Fibroblast of villous mesenchyme (primary cell): ENCODE measurements at regions not wholly inside any gene's neighbourhood (a gene's known extent, or its start where the extent isn't known, plus 50 kb on each side); places are given as distances from the start of the nearest gene placed in this dataset.

Experiments used
- DNase-seq: peaks from one replicate; pipeline ENCODE4 v3.0.0-alpha.2; 2010; ENCODE audit warnings: low read depth
- H3K4me3 ChIP-seq: 2 replicates; pipeline ENCODE4 v1.5.1; 2011; ENCODE audit warnings: low read depth, mild to moderate bottlenecking, low read length
- TF ChIP-seq, protein P1 (sequence below): IDR thresholded peaks from 2 replicates; pipeline ENCODE4 v1.5.1; 2012; ENCODE audit warnings: low read depth, mild to moderate bottlenecking, low read length; ENCODE audit not compliant: insufficient read depth

DNA sequence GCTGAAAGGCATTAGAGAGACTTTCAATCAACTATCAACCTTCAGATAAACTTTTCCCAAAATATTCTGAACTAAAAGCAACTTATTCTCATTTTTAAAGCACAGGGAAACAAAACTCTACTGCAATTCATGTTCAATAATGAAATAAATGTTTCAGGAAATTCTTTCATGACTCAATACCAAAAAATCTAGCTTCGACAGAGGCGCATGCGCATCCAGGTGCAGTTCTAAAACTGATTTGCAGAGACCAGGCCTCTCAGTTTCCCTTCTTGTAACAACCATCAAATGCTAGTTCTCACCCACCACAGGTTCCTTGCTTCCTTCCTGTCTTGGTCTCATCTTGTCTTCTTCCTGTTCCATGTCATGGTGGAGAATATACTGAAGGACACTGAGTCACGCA lies 55.3 kb upstream of the NRBF2 start:
- TF ChIP-seq, protein P1, sequence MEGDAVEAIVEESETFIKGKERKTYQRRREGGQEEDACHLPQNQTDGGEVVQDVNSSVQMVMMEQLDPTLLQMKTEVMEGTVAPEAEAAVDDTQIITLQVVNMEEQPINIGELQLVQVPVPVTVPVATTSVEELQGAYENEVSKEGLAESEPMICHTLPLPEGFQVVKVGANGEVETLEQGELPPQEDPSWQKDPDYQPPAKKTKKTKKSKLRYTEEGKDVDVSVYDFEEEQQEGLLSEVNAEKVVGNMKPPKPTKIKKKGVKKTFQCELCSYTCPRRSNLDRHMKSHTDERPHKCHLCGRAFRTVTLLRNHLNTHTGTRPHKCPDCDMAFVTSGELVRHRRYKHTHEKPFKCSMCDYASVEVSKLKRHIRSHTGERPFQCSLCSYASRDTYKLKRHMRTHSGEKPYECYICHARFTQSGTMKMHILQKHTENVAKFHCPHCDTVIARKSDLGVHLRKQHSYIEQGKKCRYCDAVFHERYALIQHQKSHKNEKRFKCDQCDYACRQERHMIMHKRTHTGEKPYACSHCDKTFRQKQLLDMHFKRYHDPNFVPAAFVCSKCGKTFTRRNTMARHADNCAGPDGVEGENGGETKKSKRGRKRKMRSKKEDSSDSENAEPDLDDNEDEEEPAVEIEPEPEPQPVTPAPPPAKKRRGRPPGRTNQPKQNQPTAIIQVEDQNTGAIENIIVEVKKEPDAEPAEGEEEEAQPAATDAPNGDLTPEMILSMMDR: no peak
- H3K4me3 ChIP-seq: no peak overlapping the region
- DNase-seq: no peak

- DNase-seq: no peak
- H3K4me3 ChIP-seq: no peak overlapping the region
- TF ChIP-seq, protein P1: no peak
Measured at GRCh38 chr10:63072951-63073350, 60.2 kb upstream of the NRBF2 start.

- no peak overlapping the region for H3K4me3 ChIP-seq
- TF ChIP-seq, protein P1: no peak
- DNase-seq: no peak
Measured at GRCh38 chr10:63071145-63071544, 62.0 kb upstream of the NRBF2 start.

DNA sequence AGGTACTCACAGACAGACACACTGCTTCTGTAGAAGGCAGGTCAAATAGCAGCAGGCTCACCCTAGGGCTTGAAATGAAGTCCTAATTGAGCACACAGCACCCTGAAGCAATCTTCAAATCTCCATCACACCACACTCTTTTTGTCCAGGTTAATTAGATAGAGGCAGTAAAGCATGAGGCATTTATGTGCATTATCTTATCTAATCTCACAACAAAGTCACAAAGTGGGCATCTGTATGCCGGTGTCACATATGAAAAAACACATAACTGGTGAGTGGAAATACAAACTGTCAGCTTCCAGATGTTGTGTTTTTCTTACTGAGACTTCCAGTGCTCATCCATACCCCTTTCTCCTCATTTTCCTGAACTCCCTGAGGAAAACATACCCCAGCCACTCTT lies 63.8 kb upstream of the NRBF2 start:
- no peak overlapping the region for H3K4me3 ChIP-seq
- no peak for DNase-seq
- TF ChIP-seq, protein P1: no peak

DNA sequence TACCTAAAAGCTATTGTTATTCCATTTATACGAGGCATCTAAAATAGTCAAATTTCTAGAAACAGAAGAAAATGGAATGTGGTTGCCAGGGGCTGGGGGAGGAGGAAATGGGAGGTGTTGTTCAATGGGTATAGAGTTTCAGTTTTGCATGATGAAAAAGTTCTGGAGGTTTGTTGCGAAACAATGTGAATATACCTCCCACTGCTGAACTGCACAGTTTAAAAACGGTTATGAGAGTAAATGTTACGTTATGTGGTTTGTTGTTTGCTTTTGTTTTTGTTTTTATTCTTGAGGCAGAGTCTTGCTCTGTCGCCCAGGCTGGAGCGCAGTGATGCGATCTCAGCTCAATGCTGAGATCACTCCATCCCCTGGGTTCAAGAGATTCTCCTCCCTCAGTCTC lies 64.9 kb upstream of the NRBF2 start:
- DNase-seq: peak; percentile 36
- no peak overlapping the region for H3K4me3 ChIP-seq
- TF ChIP-seq, protein P1: no peak

DNA sequence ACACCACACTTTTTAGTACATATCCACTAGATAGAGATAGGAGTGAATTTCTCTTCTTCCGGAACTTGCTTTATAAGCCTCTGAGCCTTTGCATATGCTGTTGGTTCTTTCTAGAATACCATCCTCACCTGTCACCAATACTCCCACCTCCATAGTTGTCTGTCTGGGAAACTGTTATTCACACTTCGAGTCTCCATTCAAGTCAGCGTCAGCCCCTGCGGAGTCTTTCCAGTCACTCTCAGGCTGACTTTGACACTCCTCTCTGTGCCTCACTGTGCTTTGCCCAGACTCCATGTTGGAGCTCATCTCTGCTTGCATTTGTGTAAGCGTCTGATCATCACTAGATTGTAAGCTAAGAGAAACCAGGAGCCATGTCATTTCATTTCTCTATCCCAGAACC lies 66.5 kb upstream of the NRBF2 start:
- no peak overlapping the region for H3K4me3 ChIP-seq
- TF ChIP-seq, protein P1: no peak
- DNase-seq: no peak

- H3K4me3 ChIP-seq: peak overlapping the region; percentile 12
- TF ChIP-seq, protein P1: no peak
- peak; percentile 35 for DNase-seq
Measured at GRCh38 chr10:63064706-63065105, 68.4 kb upstream of the NRBF2 start.
